ENCODE measurements at regions not wholly inside any gene's neighbourhood (a gene's known extent, or its start where the extent isn't known, plus 50 kb on each side); places are given as distances from the start of the nearest gene placed in this dataset.
"Not testable (repeated sequence)": the region's sequence is repeated elsewhere in the genome, so short reads cannot be mapped to it uniquely, and the experiment has no call there.

GRCh38 chr1:38667626-38668025, 191.9 kb downstream of the RRAGC start:
- DNase-seq (ENCODE audit: low read depth) = no peak

DNA sequence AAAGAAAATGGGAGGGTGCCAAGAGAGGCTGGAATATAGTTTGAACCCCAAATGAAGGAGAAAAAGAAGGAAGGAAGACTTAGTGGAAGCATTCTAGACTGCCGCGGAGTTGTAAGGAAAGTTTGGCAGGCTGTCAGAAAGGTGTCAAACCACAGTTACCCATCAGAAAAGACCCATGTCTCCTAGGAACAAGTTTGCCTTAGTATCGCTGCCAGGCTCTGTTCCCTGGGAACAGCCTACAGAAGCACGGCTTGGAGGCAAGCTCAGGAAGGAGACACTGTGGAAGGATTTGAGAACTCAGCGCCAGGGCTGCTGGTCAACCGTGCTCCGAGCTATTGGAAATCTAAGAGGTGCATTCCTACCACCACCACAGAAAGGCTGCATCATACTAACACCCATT, 197.4 kb downstream of the RRAGC start:
- no peak for DNase-seq (ENCODE audit: low read depth)

- DNase-seq (ENCODE audit: low read depth) = no peak
Observed at GRCh38 chr1:38658883-38659282, 200.7 kb downstream of the RRAGC start.

DNA sequence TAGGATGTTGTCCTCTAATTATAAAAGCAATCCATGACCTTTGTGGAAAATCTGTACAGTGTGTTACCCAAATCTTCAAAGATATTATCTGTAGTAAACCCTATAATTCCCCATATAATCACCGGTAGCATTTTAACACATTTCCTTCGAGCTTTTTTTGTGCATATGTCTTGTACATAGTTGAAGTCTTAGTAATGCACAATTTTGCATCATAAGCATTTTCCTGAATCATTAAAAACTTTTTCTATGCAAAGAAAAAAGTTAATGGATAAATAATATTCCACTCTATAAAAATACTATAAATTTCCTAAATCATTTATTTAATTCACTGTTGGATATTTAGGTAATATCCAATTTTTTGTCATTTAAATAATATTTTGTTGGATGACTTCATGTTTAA, 201.7 kb downstream of the RRAGC start:
- no peak for DNase-seq (ENCODE audit: low read depth)

DNA sequence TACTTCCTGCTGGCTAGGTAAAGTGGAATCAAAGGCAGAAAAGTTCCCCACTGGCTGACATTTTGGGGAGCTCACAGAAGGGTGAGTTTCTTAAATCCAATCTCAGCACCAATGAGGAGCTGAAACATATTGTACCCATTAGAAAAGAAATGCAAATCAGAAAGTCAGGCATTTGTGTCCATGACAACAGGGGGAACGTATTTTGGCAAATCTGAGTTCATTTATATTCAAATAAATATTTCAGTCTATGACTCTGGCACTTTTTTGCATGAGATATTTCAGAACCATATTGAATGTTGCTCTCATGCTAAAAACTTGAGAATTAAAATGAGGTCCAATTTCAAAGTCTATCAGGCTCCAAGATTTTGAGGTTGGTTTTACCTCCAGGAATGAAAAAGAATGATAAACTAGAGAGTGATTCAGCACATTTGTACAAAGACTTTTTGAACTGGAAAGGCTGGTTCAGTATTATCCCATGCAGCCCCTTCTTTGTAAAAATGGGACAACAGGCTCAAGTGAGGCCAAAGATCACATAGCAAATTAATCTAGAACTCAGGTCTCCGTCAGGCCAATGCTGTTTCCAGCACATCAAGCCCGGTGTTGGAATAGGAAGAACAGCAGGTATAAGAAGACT, 202.2 kb downstream of the RRAGC start:
- DNase-seq (ENCODE audit: low read depth) = no peak

DNA sequence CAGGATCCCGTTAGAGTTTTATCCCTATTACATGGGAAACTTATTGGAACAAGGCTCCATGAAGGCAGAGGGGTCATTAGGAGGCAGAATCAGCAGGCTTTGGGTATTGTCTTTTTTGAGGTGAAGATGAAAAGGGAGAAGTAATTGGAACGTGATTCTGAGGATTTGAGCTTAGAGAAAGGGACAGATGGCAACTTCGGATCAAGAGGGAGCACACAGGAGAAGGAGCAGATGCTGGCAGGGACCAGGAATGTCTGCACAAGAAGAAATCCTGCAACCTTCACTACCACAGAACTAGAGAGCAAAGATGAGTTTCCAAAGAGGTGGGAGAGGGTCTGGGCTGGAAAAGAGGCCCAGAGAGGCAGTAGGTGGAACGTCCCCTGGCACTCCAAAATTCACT, 202.8 kb downstream of the RRAGC start:
- DNase-seq (ENCODE audit: low read depth) = no peak

DNA sequence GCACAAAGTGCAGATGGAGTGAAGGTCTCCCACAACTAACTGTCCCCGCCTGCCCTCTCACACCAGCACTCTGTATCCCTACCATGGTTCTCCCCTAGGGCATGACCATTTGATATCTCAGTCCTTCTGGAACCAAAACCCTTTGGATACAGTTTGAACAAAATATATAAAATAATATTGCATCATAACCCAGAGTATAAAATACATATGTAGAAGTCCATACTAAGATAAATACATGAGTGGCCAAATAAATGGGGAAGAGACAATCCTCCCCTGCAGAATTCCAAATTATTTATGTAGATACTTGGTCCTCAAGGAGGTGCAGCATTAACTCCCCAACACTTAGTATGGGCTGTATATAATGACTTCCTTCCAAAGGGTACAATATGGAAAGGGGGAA, 207.4 kb downstream of the RRAGC start:
- no peak for DNase-seq (ENCODE audit: low read depth)

- no peak for DNase-seq (ENCODE audit: low read depth)
Observed at GRCh38 chr1:38651669-38652068, 207.9 kb downstream of the RRAGC start.

DNA sequence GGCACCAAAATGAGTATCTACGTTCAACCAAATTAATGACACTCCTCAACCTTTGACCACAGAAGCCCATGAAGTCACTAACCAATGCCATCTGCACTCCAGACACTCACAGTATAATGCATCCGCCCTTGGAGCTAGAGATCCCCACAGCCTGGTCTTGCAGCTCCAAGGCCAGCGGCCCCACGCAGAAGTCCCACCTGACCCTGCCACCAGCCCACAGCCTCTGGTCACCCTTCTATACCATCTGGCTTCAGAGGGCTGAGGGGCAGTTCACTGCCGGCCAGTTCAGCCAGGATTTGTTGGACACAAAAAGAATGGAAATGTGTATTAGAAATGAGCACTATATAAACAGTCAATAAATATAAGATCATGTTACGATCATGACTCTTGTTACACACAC, 211.2 kb downstream of the RRAGC start:
- DNase-seq (ENCODE audit: low read depth) = no peak

DNA sequence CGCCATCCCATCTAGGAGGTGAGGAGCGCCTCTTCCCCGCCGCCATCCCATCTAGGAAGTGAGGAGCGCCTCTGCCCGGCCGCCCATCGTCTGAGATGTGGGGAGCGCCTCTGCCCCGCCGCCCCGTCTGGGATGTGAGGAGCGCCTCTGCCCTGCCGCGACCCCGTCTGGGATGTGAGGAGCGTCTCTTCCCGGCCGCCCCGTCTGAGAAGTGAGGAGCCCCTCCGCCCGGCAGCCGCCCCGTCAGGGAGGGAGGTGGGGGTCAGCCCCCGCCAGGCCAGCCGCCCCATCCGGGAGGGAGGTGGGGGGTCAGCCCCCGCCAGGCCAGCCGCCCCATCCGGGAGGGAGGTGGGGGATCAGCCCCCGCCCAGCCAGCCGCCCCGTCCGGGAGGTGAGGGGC, 212.2 kb downstream of the RRAGC start:
- DNase-seq (ENCODE audit: low read depth) = not testable (repeated sequence)

DNA sequence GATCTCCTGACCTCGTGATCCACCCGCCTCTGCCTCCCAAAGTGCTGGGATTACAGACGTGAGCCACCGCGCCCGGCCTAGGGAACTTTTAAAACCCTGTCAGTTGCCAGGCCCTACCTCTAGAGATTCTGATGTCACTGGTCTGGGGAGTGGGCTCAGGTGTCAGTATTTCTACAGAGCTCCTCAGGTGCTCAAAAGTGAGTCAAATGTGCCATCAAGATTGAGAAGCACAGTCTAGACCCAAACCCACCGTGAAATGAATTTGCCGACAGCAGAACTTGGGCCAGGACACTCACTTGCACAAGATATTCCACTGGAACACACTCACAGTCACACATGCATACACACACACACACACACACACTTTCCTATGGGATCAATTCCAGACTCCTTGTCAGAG, 215.5 kb downstream of the RRAGC start:
- no peak for DNase-seq (ENCODE audit: low read depth)

DNA sequence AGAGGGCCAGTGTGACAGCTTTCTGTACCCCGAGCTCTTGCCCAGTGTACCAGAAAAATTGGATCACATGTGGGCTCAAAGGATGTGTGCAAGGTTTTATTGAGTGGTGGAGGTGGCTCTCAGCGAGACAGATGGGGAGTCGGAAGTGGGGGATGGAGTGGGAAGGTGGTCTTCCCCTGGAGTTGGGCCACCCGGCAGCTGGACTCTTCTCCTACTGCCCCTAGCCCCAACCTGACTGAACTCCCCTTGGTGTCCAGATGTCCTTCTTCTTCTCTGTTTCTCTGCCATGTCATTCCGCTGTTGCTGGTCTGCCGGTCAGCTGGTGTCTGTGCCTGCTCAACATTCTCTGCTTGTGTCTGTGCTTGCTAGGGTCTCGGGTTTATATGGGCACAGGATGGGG, 217.9 kb downstream of the RRAGC start:
- no peak for DNase-seq (ENCODE audit: low read depth)

DNA sequence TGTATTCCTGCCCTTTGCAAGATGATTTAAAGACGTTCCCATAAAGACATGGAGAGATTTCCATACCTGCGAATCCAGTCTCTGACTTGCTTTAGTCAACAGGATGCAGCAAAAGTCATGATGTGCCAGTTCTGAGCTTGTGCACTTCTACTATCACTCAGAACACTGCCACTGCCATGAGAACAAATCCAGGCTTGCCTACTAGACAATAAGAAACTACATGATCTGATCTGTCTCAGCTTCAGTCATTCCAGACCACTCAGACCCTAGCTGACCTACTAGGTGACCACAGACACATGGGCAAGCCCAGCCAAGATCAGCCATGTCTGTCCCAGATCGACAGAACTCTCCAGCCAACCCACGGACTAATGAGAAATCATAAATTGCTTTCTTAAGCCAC, 219.2 kb downstream of the RRAGC start:
- DNase-seq (ENCODE audit: low read depth) = no peak

GRCh38 chr1:38628241-38628640, 231.3 kb downstream of the RRAGC start:
- no peak for DNase-seq (ENCODE audit: low read depth)

GRCh38 chr1:38625939-38626338, 233.6 kb downstream of the RRAGC start:
- DNase-seq (ENCODE audit: low read depth) = no peak

- DNase-seq (ENCODE audit: low read depth) = no peak
Observed at GRCh38 chr1:38624336-38625039, 235.1 kb downstream of the RRAGC start.

DNA sequence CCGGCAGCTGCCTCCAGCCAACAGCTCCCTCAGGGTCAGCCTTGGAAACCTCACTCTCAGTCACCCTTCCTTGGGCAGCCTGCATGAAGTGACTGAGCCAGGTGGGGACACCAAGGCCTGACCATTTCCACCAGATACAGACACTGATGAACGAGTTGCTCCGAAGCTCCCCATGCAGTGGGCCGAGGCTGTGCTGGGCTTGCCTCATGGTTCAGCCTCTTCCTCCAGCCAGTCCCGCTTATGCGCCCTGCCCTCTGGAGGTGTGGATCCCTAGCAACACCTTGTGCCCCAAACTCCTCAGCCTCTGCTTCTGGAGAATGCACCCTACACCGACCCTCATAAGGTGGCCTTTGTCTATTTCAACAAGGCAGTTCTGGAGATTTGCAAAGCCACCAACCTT, 236.0 kb downstream of the RRAGC start:
- DNase-seq (ENCODE audit: low read depth) = no peak

DNA sequence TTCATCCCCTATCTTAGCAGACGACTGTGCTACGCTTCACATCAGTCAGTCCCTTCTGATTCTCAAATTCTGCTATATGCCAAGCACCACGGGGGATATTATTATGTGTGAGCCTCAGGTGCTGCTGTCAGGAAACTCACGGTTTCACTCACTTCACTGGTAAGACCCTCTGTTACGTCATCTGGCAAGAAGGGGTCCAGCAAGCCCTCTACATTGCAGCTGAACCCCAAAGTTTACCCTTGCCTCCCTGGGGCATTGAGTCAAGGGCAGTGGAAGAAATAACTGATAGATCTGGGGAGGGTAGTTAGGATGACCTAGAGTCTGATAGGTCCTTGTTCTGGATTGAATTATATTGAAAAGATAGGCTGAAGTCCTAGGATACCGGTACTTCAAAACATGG, 237.4 kb downstream of the RRAGC start:
- DNase-seq (ENCODE audit: low read depth) = no peak

DNA sequence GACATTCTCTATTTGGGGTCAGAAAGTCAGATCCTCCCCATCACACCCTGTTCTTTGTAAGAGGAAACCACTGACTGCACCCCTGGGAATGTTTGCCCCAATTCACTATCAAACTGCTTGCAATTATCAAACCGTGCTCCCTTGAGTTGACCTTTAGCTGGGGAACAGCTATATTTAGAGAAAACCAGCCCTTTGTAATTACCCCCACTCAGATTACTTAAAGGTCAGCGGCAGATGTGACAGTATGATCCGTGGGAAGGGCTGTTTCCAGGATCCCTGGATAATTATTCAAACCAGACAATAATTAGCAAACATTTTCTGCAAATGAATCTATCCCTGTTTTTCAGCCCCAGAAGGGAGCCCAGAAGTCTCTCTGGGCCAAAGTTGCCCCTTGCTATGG, 242.7 kb downstream of the RRAGC start:
- DNase-seq (ENCODE audit: low read depth) = no peak

GRCh38 chr1:38615680-38616079, 243.9 kb downstream of the RRAGC start:
- no peak for DNase-seq (ENCODE audit: low read depth)

DNA sequence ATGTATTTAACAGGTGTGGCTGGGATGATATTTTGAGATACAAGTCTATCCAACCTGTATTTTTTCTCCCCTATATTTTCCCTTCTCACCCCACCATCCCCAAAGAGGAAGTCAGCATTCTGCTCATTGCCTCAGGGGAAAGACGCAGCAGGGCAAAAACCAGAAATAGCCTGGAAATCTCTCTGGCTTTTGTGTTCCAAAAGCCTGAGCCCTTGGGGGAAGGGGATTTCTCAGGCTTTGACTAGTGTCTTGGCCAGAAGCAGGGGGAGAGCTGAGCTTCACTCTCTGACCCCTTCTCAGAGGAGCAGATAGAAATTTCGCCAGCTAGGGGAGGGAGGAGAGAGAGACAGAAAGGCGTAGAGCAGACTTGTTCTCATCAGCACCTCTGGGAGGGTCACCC, 244.7 kb downstream of the RRAGC start:
- no peak for DNase-seq (ENCODE audit: low read depth)

- no peak for DNase-seq (ENCODE audit: low read depth)
Observed at GRCh38 chr1:38613996-38614395, 245.6 kb downstream of the RRAGC start.

DNA sequence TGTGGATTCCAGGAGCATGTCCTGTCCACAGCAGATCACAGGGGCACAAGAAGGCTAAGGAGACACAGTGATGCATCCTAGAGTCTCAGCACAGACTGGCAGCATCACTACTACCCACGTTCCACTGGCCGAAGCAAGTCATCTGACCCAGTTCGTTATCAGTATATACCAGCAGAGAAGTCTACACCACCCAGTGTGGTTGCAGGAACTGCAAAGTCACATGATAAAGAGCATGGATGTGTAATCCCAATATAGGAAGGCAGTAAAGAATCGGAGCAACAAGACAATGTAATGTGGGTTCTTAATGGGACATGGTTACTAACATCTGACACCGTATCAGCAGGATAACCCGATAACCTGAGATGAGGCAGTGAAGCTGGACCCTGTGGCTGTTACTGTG, 246.6 kb downstream of the RRAGC start:
- DNase-seq (ENCODE audit: low read depth) = no peak

DNA sequence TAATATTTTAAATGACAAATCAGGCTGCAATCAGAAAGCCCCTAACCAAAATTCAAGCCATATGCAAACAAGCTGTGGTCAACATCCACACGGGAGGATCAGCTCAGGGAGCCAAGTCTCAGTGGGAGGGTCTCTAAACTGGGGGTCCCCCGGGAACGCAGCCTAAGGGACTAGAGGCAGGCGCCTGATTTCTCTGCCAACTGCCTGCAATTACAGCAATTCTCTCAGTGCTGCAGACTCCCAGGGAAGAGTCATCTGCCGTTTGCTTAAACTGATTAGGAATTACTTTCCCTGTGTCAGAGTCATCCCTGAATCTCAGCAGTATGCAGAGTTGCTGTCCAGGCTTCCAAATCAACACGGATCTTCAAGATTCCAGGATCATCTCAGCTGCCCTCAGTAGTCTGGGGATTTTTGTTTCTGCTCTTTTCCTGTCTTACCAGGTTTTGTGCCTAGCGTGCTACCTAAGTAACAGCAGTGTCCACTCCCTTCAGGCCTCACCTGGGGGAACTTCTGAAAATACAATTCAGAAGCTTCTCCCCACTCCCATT, 247.8 kb downstream of the RRAGC start:
- DNase-seq (ENCODE audit: low read depth) = no peak
